ENCODE measurements at regions not wholly inside any gene's neighbourhood (a gene's known extent, or its start where the extent isn't known, plus 50 kb on each side); places are given as distances from the start of the nearest gene placed in this dataset.

GRCh38 chr3:70880421-70880820, 568.0 kb upstream of the MDFIC2 start:
- no peak for DNase-seq
- Histone ChIP-seq H3K9me3 (no peaks in the 10 kb centered on the region), H3K4me3 (no peak overlapping the region), H3K27me3 (no peaks in the 10 kb centered on the region), H3K4me1 (no peaks in the 10 kb centered on the region), H3K27ac (no peak overlapping the region), H3K36me3 (no peaks in the 10 kb centered on the region)
- TF ChIP-seq CTCF (IDR thresholded peaks at IDR 0.05) (no peak), POLR2A (IDR thresholded peaks at IDR 0.05) (no peak)
- intact Hi-C loops (cut with DNase I; ENCODE audit: low total_unique reads), result no loop called here

GRCh38 chr3:70876154-70876553, 563.7 kb upstream of the MDFIC2 start:
- no peaks in the 10 kb centered on the region for H3K9me3 ChIP-seq
- no peak overlapping the region for H3K4me3 ChIP-seq
- no peaks in the 10 kb centered on the region for H3K36me3 ChIP-seq
- no peak for DNase-seq
- intact Hi-C loops (cut with DNase I; ENCODE audit: low total_unique reads), result loop anchor here (10.0 kb wide), 1 partner anchor 1321 kb away; no protein-coding TSS in a partner anchor
- no peaks in the 10 kb centered on the region for H3K27me3 ChIP-seq
- no peak overlapping the region for H3K27ac ChIP-seq
- TF ChIP-seq POLR2A (IDR thresholded peaks at IDR 0.05), result no peak
- TF ChIP-seq CTCF (IDR thresholded peaks at IDR 0.05), result no peak
- no peaks in the 10 kb centered on the region for H3K4me1 ChIP-seq

GRCh38 chr3:70874196-70874595, 561.8 kb upstream of the MDFIC2 start:
- H3K4me3 ChIP-seq, result no peak overlapping the region
- H3K27ac ChIP-seq, result no peak overlapping the region
- no peaks in the 10 kb centered on the region for H3K27me3 ChIP-seq
- no peaks in the 10 kb centered on the region for H3K4me1 ChIP-seq
- H3K9me3 ChIP-seq, result no peaks in the 10 kb centered on the region
- DNase-seq, result no peak
- H3K36me3 ChIP-seq, result no peaks in the 10 kb centered on the region
- TF ChIP-seq CTCF (IDR thresholded peaks at IDR 0.05), result no peak
- no peak for TF ChIP-seq POLR2A (IDR thresholded peaks at IDR 0.05)
- intact Hi-C loops (cut with DNase I; ENCODE audit: low total_unique reads), result loop anchor here (10.0 kb wide), 1 partner anchor 1319 kb away; no protein-coding TSS in a partner anchor

- Histone ChIP-seq H3K36me3 (no peaks in the 10 kb centered on the region), H3K4me1 (no peaks in the 10 kb centered on the region), H3K9me3 (no peaks in the 10 kb centered on the region), H3K27me3 (no peaks in the 10 kb centered on the region), H3K4me3 (no peak overlapping the region), H3K27ac (no peak overlapping the region)
- intact Hi-C loops (cut with DNase I; ENCODE audit: low total_unique reads), result loop anchor here (10.0 kb wide), 1 partner anchor 1319 kb away; no protein-coding TSS in a partner anchor
- no peak for DNase-seq
- TF ChIP-seq CTCF (IDR thresholded peaks at IDR 0.05), result no peak
- TF ChIP-seq POLR2A (IDR thresholded peaks at IDR 0.05), result no peak
Measured at GRCh38 chr3:70873686-70874085, 561.2 kb upstream of the MDFIC2 start.

- Histone ChIP-seq H3K27ac (no peak overlapping the region), H3K36me3 (no peaks in the 10 kb centered on the region), H3K9me3 (no peaks in the 10 kb centered on the region), H3K4me3 (no peak overlapping the region), H3K4me1 (no peaks in the 10 kb centered on the region), H3K27me3 (no peaks in the 10 kb centered on the region)
- peak in 1 of 2 donors; percentile 47 for DNase-seq
- TF ChIP-seq CTCF (IDR thresholded peaks at IDR 0.05), result no peak
- no peak for TF ChIP-seq POLR2A (IDR thresholded peaks at IDR 0.05)
- intact Hi-C loops (cut with DNase I; ENCODE audit: low total_unique reads), result loop anchor here (10.0 kb wide), 1 partner anchor 1317 kb away; no protein-coding TSS in a partner anchor
Measured at GRCh38 chr3:70871909-70872656, 559.6 kb upstream of the MDFIC2 start.

All from uterus (tissue), 3 donors.